Astrocyte of the hippocampus (primary cell): ENCODE measurements at regions not wholly inside any gene's neighbourhood (a gene's known extent, or its start where the extent isn't known, plus 50 kb on each side); places are given as distances from the start of the nearest gene placed in this dataset.
"Not testable (repeated sequence)": the region's sequence is repeated elsewhere in the genome, so short reads cannot be mapped to it uniquely, and the experiment has no call there.

Experiments used
- DNase-seq: peaks from one replicate; pipeline ENCODE4 v3.0.0; 2011; ENCODE audit warnings: low read depth, low spot score

GRCh38 chr12:83603106-83603505 is 916.4 kb downstream of the TMTC2 start:
- DNase-seq = no peak

- DNase-seq = no peak
Observed at GRCh38 chr12:83575326-83575725, 888.6 kb downstream of the TMTC2 start.

GRCh38 chr12:83574142-83574541 is 887.4 kb downstream of the TMTC2 start:
- no peak for DNase-seq

GRCh38 chr12:83573671-83574070 is 887.0 kb downstream of the TMTC2 start:
- DNase-seq = peak; percentile 51

- peak; percentile 4 for DNase-seq
Observed at GRCh38 chr12:83559650-83560049, 872.9 kb downstream of the TMTC2 start.

GRCh38 chr12:83556040-83556439 is 869.3 kb downstream of the TMTC2 start:
- not testable (repeated sequence) for DNase-seq

- DNase-seq = no peak
Observed at GRCh38 chr12:83541446-83541845, 854.7 kb downstream of the TMTC2 start.

- DNase-seq = no peak
Observed at GRCh38 chr12:83538361-83538965, 851.8 kb downstream of the TMTC2 start.

GRCh38 chr12:83537428-83538053 is 850.8 kb downstream of the TMTC2 start:
- no peak for DNase-seq

- DNase-seq = no peak
Observed at GRCh38 chr12:83536496-83536895, 849.8 kb downstream of the TMTC2 start.

GRCh38 chr12:83528571-83528970 is 841.9 kb downstream of the TMTC2 start:
- no peak for DNase-seq

GRCh38 chr12:83527810-83528209 is 841.1 kb downstream of the TMTC2 start:
- no peak for DNase-seq

GRCh38 chr12:83515306-83516026 is 828.8 kb downstream of the TMTC2 start:
- DNase-seq = no peak

GRCh38 chr12:83514372-83514771 is 827.7 kb downstream of the TMTC2 start:
- no peak for DNase-seq

GRCh38 chr12:83506841-83507240 is 820.1 kb downstream of the TMTC2 start:
- DNase-seq = no peak

- DNase-seq = no peak
Observed at GRCh38 chr12:83505586-83505985, 818.9 kb downstream of the TMTC2 start.

- DNase-seq = not testable (repeated sequence)
Observed at GRCh38 chr12:83499894-83500293, 813.2 kb downstream of the TMTC2 start.

GRCh38 chr12:83477696-83478095 is 791.0 kb downstream of the TMTC2 start:
- no peak for DNase-seq

GRCh38 chr12:83476695-83477690 is 790.3 kb downstream of the TMTC2 start:
- DNase-seq = no peak

GRCh38 chr12:83476006-83476405 is 789.3 kb downstream of the TMTC2 start:
- DNase-seq = no peak

- no peak for DNase-seq
Observed at GRCh38 chr12:83474369-83474768, 787.7 kb downstream of the TMTC2 start.
